ENCODE measurements at regions not wholly inside any gene's neighbourhood (a gene's known extent, or its start where the extent isn't known, plus 50 kb on each side); places are given as distances from the start of the nearest gene placed in this dataset.

- Mint-ChIP-seq H3K4me3 (no peak overlapping the region), H3K4me1 (peaks cover 5% of the 10 kb centered on the region), H3K36me3 (ENCODE audit: low read depth) (no peaks in the 10 kb centered on the region), H3K27ac (no peak overlapping the region), H3K9me3 (no peaks in the 10 kb centered on the region), H3K27me3 (no peaks in the 10 kb centered on the region)
- ChIA-PET POLR2A (no interaction called here), CTCF (no interaction called here)
- intact Hi-C loops (cut with micrococcal nuclease) = no loop called here
- DNase-seq (no peak), ATAC-seq (ENCODE audit: low read depth) (no peak)
- no peak for TF ChIP-seq CTCF (IDR thresholded peaks at IDR 0.05)
These were observed 293.4 kb upstream of the TBC1D5 start for GRCh38 chr3:18035641-18036449.

- H3K27ac Mint-ChIP-seq = no peak overlapping the region
- H3K4me1 Mint-ChIP-seq = peaks cover 12% of the 10 kb centered on the region
- intact Hi-C loops (cut with micrococcal nuclease) = no loop called here
- no peaks in the 10 kb centered on the region for H3K9me3 Mint-ChIP-seq
- ChIA-PET CTCF (no interaction called here), POLR2A (no interaction called here)
- no peaks in the 10 kb centered on the region for H3K27me3 Mint-ChIP-seq
- no peak for TF ChIP-seq CTCF (IDR thresholded peaks at IDR 0.05)
- no peak for ATAC-seq (ENCODE audit: low read depth)
- no peak overlapping the region for H3K4me3 Mint-ChIP-seq
- no peaks in the 10 kb centered on the region for H3K36me3 Mint-ChIP-seq (ENCODE audit: low read depth)
- no peak for DNase-seq
These were observed 291.2 kb upstream of the TBC1D5 start for GRCh38 chr3:18033581-18034108.

GRCh38 chr3:18030371-18030870, 288.0 kb upstream of the TBC1D5 start:
- ATAC-seq (ENCODE audit: low read depth) (no peak), DNase-seq (no peak)
- ChIA-PET CTCF (no interaction called here), POLR2A (no interaction called here)
- intact Hi-C loops (cut with micrococcal nuclease) = no loop called here
- Mint-ChIP-seq H3K27me3 (peaks cover 2% of the 10 kb centered on the region), H3K27ac (no peak overlapping the region), H3K36me3 (ENCODE audit: low read depth) (no peaks in the 10 kb centered on the region), H3K4me1 (peaks cover 33% of the 10 kb centered on the region), H3K4me3 (no peak overlapping the region), H3K9me3 (no peaks in the 10 kb centered on the region)
- no peak for TF ChIP-seq CTCF (IDR thresholded peaks at IDR 0.05)

- Mint-ChIP-seq H3K27ac (no peak overlapping the region), H3K36me3 (ENCODE audit: low read depth) (no peaks in the 10 kb centered on the region), H3K27me3 (peaks cover 4% of the 10 kb centered on the region), H3K4me3 (no peak overlapping the region), H3K9me3 (no peaks in the 10 kb centered on the region), H3K4me1 (peaks cover 34% of the 10 kb centered on the region)
- POLR2A ChIA-PET = no interaction called here
- CTCF ChIA-PET = no interaction called here
- intact Hi-C loops (cut with micrococcal nuclease) = no loop called here
- TF ChIP-seq CTCF (IDR thresholded peaks at IDR 0.05) = no peak
- DNase-seq = no peak
- no peak for ATAC-seq (ENCODE audit: low read depth)
These were observed 284.9 kb upstream of the TBC1D5 start for GRCh38 chr3:18027161-18027939.

- Mint-ChIP-seq H3K4me1 (peaks cover 31% of the 10 kb centered on the region), H3K36me3 (ENCODE audit: low read depth) (no peaks in the 10 kb centered on the region), H3K27me3 (peaks cover 9% of the 10 kb centered on the region), H3K9me3 (no peaks in the 10 kb centered on the region), H3K4me3 (no peak overlapping the region), H3K27ac (no peak overlapping the region)
- CTCF ChIA-PET = no interaction called here
- no peak for TF ChIP-seq CTCF (IDR thresholded peaks at IDR 0.05)
- ATAC-seq (ENCODE audit: low read depth) (no peak), DNase-seq (no peak)
- POLR2A ChIA-PET = no interaction called here
- intact Hi-C loops (cut with micrococcal nuclease) = no loop called here
These were observed 282.3 kb upstream of the TBC1D5 start for GRCh38 chr3:18024715-18025114.
